ENCODE measurements at regions not wholly inside any gene's neighbourhood (a gene's known extent, or its start where the extent isn't known, plus 50 kb on each side); places are given as distances from the start of the nearest gene placed in this dataset.

DNA sequence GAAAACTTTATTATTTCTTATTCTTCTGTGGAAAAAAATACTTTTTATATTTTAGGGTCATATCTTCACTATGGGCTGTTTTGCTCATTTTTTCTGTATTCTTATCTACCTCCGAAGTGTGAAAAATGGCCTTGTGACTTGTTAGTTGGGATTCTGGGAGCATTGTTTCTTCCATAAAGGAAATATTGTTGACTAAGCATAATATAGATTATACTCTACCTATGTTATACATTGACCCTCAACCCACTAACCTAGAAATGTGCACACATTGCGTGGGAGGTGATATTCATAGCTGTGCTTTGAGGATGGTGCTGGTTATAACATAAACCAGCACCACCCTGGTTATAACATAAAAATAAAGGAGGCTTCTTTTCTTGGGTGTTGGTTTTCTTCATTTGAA, 259.2 kb upstream of the AADAT start:
- H3K56ac ChIP-seq (replicated peaks; ENCODE audit: insufficient read length, low read depth, low read length) = no peak overlapping the region
- POLR2A ChIA-PET (ENCODE audit: partially characterized antibody) = no interaction called here
- no peak overlapping the region for H2AFZ ChIP-seq (ENCODE audit: low read length)
- no peaks in the 10 kb centered on the region for H3K4me1 ChIP-seq (replicated peaks in 1 of 4; ENCODE audit: control insufficient read depth in 3 of 4, insufficient read depth in 4 of 4, low read length in 3 of 4)
- H2BK5ac ChIP-seq (ENCODE audit: low read depth, low read length) = no peak overlapping the region
- 96% methylated on average over 2 of the region's 2 CpGs; no CpG with 5 or more reads in 1 of the 2 experiments for WGBS, 2 experiments (ENCODE audit: extremely low coverage in 1 of 2, insufficient coverage in 1 of 2, insufficient read length in 1 of 2, insufficient replicate concordance in 2 of 2, low coverage in 1 of 2, low lambda C conversion rate in 2 of 2, missing lambda C conversion rate in 1 of 2)
- no peak overlapping the region for H3K4me2 ChIP-seq (ENCODE audit: insufficient read depth in 1 of 2, low read depth in 2 of 2, low read length in 2 of 2)
- FAIRE-seq = no peak
- no peaks in the 10 kb centered on the region for H3K79me2 ChIP-seq (ENCODE audit: control insufficient read depth in 1 of 2, insufficient read depth in 2 of 2, low read length in 2 of 2)
- no peak overlapping the region for H2BK15ac ChIP-seq (ENCODE audit: low read length)
- no peaks in the 10 kb centered on the region for H3K36me3 ChIP-seq (ENCODE audit: control insufficient read depth in 2 of 4, insufficient read depth in 4 of 4, low read length in 3 of 4)
- no peak overlapping the region for H3K4me3 ChIP-seq (ENCODE audit: extremely low read depth in 1 of 4, insufficient read depth in 2 of 4, low read depth in 3 of 4, low read length in 4 of 4)
- H2BK20ac ChIP-seq (ENCODE audit: low read length) = no peak overlapping the region
- no peaks in the 10 kb centered on the region for H4K20me1 ChIP-seq (replicated peaks in 1 of 2; ENCODE audit: control insufficient read depth in 1 of 2, insufficient read depth in 2 of 2, low read length in 2 of 2)
- H2BK120ac ChIP-seq (replicated peaks; ENCODE audit: low read depth, low read length) = no peak overlapping the region
- no peaks in the 10 kb centered on the region; a peak in 2 of 4 replicates for H3K9me3 ChIP-seq (ENCODE audit: insufficient read depth in 2 of 2, low read depth in 1 of 2, low read length in 1 of 2)
- CTCF ChIA-PET (ENCODE audit: partially characterized antibody) = no interaction called here
- TF ChIP-seq RNF2 (IDR thresholded peaks at IDR 0.05; ENCODE audit: borderline replicate concordance, low read depth, low read length, missing control alignments, poor library complexity, severe bottlenecking) (no peak), BCL11A (IDR thresholded peaks at IDR 0.05; ENCODE audit: low read depth in 2 of 2, low read length in 2 of 2) (no peak), ZNF274 (IDR thresholded peaks at IDR 0.05; ENCODE audit: borderline replicate concordance, extremely low read depth, low read length) (no peak), JUND (IDR thresholded peaks at IDR 0.05; ENCODE audit: low read length) (no peak), TEAD4 (IDR thresholded peaks at IDR 0.05; ENCODE audit: low read depth, low read length) (no peak), SIRT6 (IDR thresholded peaks at IDR 0.05; ENCODE audit: low read length) (no peak), CBX5 (IDR thresholded peaks at IDR 0.05; ENCODE audit: low read depth, low read length) (no peak), RAD21 (IDR thresholded peaks at IDR 0.05 in 1 of 2, conservative IDR thresholded peaks at IDR 0.05 in 1 of 2; ENCODE audit: low read depth in 2 of 2, low read length in 2 of 2) (no peak)
- no peak overlapping the region for H3K4ac ChIP-seq (replicated peaks; ENCODE audit: insufficient read length, low read depth, low read length)
- H2BK12ac ChIP-seq (ENCODE audit: low read depth, low read length) = no peak overlapping the region
- no peak for DNase-seq (ENCODE audit: low read depth in 1 of 2, low spot score in 2 of 2)
- no peak overlapping the region for H2AK5ac ChIP-seq (ENCODE audit: low read depth, low read length)
- H3K79me1 ChIP-seq (ENCODE audit: low read depth, low read length) = no peaks in the 10 kb centered on the region
- H3K9ac ChIP-seq (replicated peaks in 1 of 4; ENCODE audit: extremely low read depth in 1 of 4, low read depth in 3 of 4, low read length in 3 of 4) = no peak overlapping the region
- H3K27ac ChIP-seq (ENCODE audit: low read depth, low read length) = no peak overlapping the region
- H3K18ac ChIP-seq (ENCODE audit: extremely low read depth, low read length) = no peak overlapping the region
- H3K23me2 ChIP-seq (ENCODE audit: low read depth, low read length) = no peaks in the 10 kb centered on the region; the same call in 1 of the 2 replicates
- no peaks in the 10 kb centered on the region for H3K27me3 ChIP-seq (replicated peaks in 1 of 4; ENCODE audit: control insufficient read depth in 3 of 4, extremely low read depth in 1 of 4, insufficient read depth in 3 of 4, low read length in 3 of 4)
- H4K8ac ChIP-seq (ENCODE audit: extremely low read depth, insufficient read depth, low read length) = no peak overlapping the region
- H4K91ac ChIP-seq (replicated peaks; ENCODE audit: insufficient read length, low read length) = no peak overlapping the region
- H4K5ac ChIP-seq (ENCODE audit: insufficient read length, low read depth, low read length) = no peak overlapping the region
- no peak overlapping the region for H3K23ac ChIP-seq (ENCODE audit: insufficient read length)
- H3K14ac ChIP-seq (ENCODE audit: insufficient read length) = no peak overlapping the region
